Thymus (tissue), 11 donors: ENCODE measurements at regions not wholly inside any gene's neighbourhood (a gene's known extent, or its start where the extent isn't known, plus 50 kb on each side); places are given as distances from the start of the nearest gene placed in this dataset.

Experiments
- DNase-seq, 9 donors: peaks; one replicate each; pipeline ENCODE4 v3.0.0-alpha.2; 2013; ENCODE audit warnings: low spot score in 9 of 9, low read depth in 6 of 9, missing footprints in 1 of 9
- H3K27ac ChIP-seq, 2 donors: one replicate each; pipeline ENCODE4 v1.5.1; 2013; ENCODE audit warnings: control low read depth in 1 of 2, low read depth in 1 of 2, low read length in 1 of 2, mild to moderate bottlenecking in 1 of 2, moderate library complexity in 1 of 2
- H3K27me3 ChIP-seq, 2 donors: one replicate each; pipeline ENCODE4 v1.5.1; 2013; ENCODE audit warnings: low read length in 1 of 2; ENCODE audit not compliant: control insufficient read depth in 2 of 2, insufficient read depth in 1 of 2
- H3K36me3 ChIP-seq, 2 donors: one replicate each; pipeline ENCODE4 v1.5.1; 2013; ENCODE audit warnings: low read length in 1 of 2, mild to moderate bottlenecking in 1 of 2, moderate library complexity in 1 of 2; ENCODE audit not compliant: control insufficient read depth in 2 of 2, insufficient read depth in 2 of 2
- H3K4me1 ChIP-seq, 2 donors: one replicate each; pipeline ENCODE4 v1.5.1; 2013; ENCODE audit warnings: low read length in 2 of 2; ENCODE audit not compliant: control insufficient read depth in 2 of 2, insufficient read depth in 2 of 2
- H3K4me3 ChIP-seq, 2 donors: one replicate each; pipeline ENCODE4 v1.5.1; 2013; ENCODE audit warnings: low read length in 2 of 2, control low read depth in 1 of 2, mild to moderate bottlenecking in 1 of 2
- H3K9me3 ChIP-seq, 2 donors: one replicate each; pipeline ENCODE4 v1.5.1; 2013; ENCODE audit warnings: low read length in 1 of 2, mild to moderate bottlenecking in 1 of 2; ENCODE audit not compliant: control insufficient read depth in 2 of 2, insufficient read depth in 1 of 2
- WGBS: extraction: QIAGEN DNeasy Blood & Tissue Kit; methylation state at CpG from one replicate; pipeline ENCODE4 v1.1.7; 2013; 5-methylcytosine and 5-hydroxymethylcytosine counted together
- donor health status: healthy.

DNA sequence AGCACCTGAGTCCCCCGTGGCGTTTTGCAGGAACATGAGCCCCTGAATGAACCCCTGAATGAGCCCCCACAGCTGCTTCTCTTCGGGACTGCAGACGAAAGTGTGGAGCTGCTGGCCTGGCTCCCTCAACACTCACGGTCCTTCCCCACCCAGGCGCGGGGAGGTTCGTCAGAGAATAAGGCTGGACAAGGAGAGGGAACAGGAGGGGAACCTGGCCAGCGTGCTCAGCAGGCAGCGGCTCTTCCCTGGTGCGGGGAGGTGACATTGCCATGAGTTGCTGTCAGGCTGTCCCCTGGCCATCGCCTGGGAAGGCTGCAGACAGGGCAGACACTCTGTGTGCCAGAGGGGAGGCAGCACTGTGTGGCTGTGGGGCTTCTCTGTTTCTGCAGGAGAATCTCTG lies 80.9 kb upstream of the SHH start:
- Histone ChIP-seq H3K27me3 (no peaks in the 10 kb centered on the region), H3K36me3 (no peaks in the 10 kb centered on the region), H3K9me3 (peaks cover 0 to 8% of the 10 kb centered on the region in 2 donors), H3K4me3 (no peak overlapping the region), H3K4me1 (no peaks in the 10 kb centered on the region), H3K27ac (no peak overlapping the region)
- 84% methylated on average over 12 of the region's 12 CpGs for WGBS
- no peak for DNase-seq

DNA sequence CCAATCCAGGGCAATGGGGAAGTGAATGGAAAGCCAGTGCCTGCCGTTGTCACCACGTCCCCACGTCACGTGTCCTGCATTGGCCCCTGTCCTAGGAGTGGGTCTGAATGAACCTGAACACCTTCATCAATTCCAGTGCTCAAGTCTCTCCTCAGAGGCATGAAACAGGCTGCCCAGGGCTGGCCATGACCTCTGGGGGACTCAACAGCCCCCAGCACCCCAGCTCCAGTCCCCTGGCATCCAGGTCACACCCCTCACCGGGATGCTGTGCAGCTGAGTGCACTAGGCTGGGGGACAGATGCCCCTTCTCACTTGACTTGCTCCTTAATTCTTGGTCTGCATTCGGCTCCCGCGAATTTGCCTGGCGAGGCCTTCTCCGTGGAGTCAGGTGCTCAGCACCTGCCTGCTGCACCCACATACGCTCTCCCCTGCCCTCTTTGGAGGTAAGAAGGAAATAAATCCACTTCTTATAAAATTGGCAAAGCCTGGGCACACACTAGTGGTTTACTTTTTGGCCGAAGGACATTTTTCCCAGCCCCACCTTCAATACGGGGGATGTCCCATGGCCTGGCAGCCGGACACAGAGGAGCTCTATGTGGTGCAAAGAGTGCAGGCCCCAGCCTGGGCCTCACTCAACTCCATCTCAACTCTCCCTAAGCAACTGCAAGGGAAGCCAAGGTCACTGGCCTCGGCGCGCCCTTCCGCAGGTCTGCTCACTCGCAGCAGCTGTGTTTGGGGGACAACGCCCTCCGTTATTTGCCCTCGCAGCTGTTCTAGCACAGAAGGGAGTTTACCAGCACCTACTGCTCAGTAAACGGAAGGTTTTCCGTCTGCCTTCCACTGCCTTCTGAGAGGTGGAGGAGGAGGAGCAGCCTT lies 77.6 kb upstream of the SHH start:
- DNase-seq: no peak
- Histone ChIP-seq H3K36me3 (no peaks in the 10 kb centered on the region), H3K4me3 (no peak overlapping the region), H3K27ac (no peak overlapping the region), H3K4me1 (no peaks in the 10 kb centered on the region), H3K27me3 (no peaks in the 10 kb centered on the region), H3K9me3 (peaks cover 0 to 8% of the 10 kb centered on the region in 2 donors)
- WGBS: 92% methylated on average over 24 of the region's 24 CpGs

DNA sequence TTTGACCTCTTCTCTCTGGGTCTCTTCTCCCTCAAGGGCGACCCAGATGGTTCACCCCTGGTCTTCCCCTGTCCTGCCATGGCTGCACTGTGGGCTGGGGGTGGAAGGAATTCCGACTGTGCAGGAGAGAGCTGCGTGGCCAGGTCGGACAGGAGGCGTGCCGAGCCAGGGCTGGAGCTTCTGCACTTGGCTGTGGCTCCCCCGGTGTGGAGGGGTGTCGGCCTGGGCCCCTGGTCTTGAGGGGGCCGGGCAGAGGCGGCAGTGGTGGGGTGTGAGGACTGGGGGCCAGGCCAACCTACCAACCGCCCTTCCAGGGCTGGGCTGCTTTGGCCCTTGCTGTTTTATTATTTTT lies 74.9 kb upstream of the SHH start:
- Histone ChIP-seq H3K4me3 (no peak overlapping the region), H3K36me3 (no peaks in the 10 kb centered on the region), H3K4me1 (no peaks in the 10 kb centered on the region), H3K27me3 (no peaks in the 10 kb centered on the region), H3K9me3 (peaks cover 0 to 8% of the 10 kb centered on the region in 2 donors), H3K27ac (no peak overlapping the region)
- DNase-seq: no peak
- WGBS: 95% methylated on average over 11 of the region's 11 CpGs

DNA sequence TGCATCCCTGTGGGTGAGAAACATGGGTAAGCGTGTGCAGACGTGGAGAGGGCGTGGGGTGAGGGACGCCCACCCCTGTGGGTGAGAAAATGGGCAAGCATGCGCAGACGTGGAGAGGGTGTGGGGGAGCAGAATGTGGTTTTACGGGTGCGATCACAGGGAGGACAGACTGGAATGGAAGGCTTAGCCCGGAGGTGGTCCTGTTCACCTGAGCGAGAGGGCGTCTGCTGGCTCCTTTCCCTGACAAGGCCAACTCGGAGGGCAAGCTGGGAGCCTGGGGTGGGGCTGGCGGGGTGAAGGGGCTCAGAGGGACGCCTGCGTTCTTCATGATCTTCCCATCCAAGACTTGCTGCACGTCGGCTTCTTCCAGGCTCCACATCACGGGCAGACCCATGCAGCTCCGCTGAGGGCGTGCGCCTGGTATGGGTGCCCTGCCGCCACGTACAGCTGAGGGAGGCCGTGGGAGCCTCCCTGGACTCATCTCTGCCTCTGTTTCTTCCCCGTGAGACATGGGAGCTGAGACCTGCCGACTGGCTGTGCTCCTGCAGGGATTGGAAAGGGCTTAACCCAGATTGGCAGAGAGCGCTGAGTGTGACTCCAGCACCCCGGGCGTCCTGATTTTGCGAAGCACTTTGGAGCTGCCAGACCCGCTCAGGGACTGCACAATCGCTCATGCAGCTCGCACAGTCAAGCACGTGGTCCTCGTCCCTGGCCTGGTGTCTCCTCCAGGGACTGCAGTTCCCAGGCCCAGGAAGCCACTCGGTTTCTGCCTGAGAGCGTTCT lies 74.3 kb upstream of the SHH start:
- H3K36me3 ChIP-seq: no peaks in the 10 kb centered on the region
- no peak overlapping the region for H3K4me3 ChIP-seq
- H3K4me1 ChIP-seq: no peaks in the 10 kb centered on the region
- no peak overlapping the region for H3K27ac ChIP-seq
- 90% methylated on average over 37 of the region's 37 CpGs for WGBS
- no peaks in the 10 kb centered on the region for H3K27me3 ChIP-seq
- peaks cover 0 to 8% of the 10 kb centered on the region in 2 donors for H3K9me3 ChIP-seq
- DNase-seq: no peak

DNA sequence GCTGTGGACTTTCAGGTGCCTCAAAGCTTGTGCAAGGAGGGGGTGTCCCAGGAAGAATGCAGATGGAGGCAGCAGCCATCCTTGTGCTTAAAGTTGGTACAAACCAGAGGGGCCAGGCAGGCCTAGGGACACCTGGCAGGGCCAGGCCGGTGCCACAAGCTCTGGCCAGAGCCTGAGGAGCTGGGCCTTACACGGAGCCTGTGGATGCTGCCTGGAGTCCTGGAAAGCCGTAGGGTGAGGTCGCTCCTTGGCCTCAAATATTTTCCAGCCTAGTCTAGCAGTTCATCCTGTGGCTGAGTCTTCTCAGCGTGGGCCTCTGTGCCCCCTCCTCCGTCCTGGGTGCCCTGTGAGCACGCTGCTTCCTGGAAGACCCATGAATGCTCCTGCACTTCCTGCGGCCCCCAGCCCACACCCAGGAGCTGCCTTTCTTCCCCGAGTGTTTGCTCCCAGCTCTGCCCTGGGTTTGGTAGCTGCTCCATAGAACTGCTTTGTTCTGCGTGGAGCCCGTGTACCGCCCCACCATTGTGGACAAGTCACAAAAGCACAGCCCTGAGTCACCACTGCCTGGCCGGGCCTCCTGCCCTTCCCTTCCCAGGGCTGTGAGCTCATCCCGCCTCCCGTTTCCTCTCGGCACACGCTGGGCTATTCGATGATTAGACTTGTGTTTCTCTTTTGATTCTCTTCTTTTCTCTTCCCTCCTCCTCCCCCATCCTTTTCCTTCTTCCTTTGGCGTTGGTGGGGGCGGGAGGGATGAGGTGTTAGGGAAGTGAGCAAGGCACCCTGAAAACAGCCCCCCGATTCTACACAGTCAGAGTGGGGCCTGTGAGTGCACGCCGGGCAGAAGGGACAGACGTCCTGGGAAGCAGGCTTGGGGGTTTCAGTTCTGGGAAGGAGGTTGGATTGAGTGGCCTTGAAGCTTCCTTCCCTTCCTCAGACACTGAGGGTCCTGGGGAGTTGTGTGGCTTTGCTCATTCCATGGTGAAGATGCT lies 73.2 kb upstream of the SHH start:
- no peaks in the 10 kb centered on the region for H3K4me1 ChIP-seq
- no peaks in the 10 kb centered on the region for H3K36me3 ChIP-seq
- H3K9me3 ChIP-seq: peaks cover 0 to 5% of the 10 kb centered on the region in 2 donors
- no peaks in the 10 kb centered on the region for H3K27me3 ChIP-seq
- DNase-seq: no peak
- WGBS: 68% methylated on average over 24 of the region's 24 CpGs
- H3K27ac ChIP-seq: no peak overlapping the region
- H3K4me3 ChIP-seq: no peak overlapping the region

DNA sequence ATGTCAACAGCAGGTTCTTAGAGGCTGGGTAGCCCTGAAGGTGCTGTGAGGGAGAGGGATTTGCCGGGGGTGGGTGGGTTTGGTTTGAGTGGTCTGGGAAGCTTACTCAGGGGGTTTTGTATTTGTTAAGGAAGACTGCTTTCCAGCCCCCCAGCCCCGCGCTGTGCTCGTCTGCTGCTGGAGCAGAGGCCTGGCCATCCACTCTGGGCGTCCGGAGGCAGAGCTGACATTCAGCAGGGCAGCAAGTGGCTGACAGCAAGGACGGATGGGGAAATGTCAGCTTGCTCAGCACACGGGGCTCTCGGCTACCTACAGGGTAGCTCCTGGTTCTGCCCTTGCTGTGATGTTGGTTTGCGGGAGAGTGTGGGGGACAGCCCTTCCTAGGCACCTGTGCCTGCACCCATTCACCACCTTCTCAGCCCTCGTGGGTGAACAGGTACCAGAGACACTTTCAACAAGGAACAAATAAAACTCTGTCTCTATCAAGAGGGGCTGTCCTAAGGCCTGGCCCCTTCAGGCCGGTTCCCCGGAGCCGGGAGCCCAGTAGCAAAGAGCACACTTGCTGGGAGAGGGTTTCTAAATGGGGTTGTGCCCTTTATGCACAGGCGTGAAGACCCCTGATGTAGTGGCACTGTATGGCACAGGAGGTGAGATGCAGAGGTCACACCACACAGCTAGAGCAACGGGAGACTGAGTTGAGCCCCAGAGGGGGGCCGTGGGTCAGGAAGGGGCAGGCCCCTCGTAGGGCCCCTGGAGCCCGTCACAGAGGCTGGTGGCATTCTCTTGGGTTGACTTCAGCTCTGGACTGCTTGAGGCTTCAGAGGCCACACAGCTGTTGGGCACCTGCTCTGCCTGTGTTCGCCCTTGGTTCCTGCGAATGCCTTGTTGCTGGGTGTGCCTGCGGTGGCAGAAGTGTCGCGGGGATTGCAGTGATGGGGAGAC lies 72.2 kb upstream of the SHH start:
- no peak overlapping the region for H3K4me3 ChIP-seq
- 90% methylated on average over 24 of the region's 24 CpGs for WGBS
- no peaks in the 10 kb centered on the region for H3K27me3 ChIP-seq
- H3K9me3 ChIP-seq: no peaks in the 10 kb centered on the region
- H3K4me1 ChIP-seq: no peaks in the 10 kb centered on the region
- H3K36me3 ChIP-seq: no peaks in the 10 kb centered on the region
- DNase-seq: no peak
- H3K27ac ChIP-seq: no peak overlapping the region

DNA sequence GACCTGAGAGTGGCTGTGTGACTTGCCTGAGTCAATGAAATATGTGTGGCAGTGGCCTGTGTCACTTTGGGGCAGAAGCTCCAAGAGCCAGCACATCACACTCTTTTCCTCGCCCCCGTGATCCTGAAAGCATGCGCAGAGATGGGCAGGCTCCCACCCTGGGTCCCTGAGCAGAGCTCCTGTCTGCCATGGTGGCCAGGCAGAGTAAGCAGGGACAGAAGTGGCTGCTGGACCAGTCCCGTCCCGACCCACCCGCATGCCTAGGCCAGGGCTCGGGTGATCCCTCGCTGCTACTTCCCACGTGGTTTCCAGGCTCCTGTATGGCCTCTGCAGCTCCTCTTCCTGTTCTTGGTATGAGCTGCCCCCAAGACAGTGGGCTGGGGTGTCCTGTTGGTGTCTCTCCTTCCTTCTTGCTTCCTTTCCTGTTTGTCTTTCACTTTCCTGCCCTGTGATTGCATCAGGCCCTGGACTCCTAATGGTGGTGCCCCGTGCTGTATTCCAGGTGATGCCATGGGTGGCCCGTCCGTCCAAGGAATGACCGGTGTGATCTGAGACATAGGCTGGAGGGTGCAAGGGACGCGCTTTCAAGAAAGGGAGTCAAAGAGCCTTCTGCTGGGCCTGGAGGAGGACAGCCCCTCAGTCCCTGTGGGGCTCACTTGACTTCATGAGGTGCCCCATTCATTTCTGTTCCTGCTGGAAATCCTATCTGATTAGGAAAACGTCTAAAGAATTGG lies 71.4 kb upstream of the SHH start:
- Histone ChIP-seq H3K4me1 (no peaks in the 10 kb centered on the region), H3K9me3 (no peaks in the 10 kb centered on the region), H3K36me3 (no peaks in the 10 kb centered on the region), H3K27ac (no peak overlapping the region), H3K4me3 (no peak overlapping the region), H3K27me3 (no peaks in the 10 kb centered on the region)
- WGBS: 85% methylated on average over 16 of the region's 16 CpGs
- DNase-seq: no peak

GRCh38 chr7:155882596-155882995 lies 70.3 kb upstream of the SHH start:
- no peaks in the 10 kb centered on the region for H3K9me3 ChIP-seq
- WGBS: 92% methylated on average over 5 of the region's 5 CpGs
- no peak overlapping the region for H3K4me3 ChIP-seq
- no peaks in the 10 kb centered on the region for H3K36me3 ChIP-seq
- no peak for DNase-seq
- H3K4me1 ChIP-seq: no peaks in the 10 kb centered on the region
- H3K27me3 ChIP-seq: no peaks in the 10 kb centered on the region
- no peak overlapping the region for H3K27ac ChIP-seq
